GM19372 (cell line): ENCODE measurements at regions not wholly inside any gene's neighbourhood (a gene's known extent, or its start where the extent isn't known, plus 50 kb on each side); places are given as distances from the start of the nearest gene placed in this dataset.

Source experiments
- ATAC-seq: cut with Tn5 transposase; IDR thresholded peaks from one replicate; pipeline ENCODE4 v1.9.1; 2021; ENCODE audit warnings: mild to moderate bottlenecking, low read depth, moderate library complexity; ENCODE audit not compliant: unreplicated experiment

DNA sequence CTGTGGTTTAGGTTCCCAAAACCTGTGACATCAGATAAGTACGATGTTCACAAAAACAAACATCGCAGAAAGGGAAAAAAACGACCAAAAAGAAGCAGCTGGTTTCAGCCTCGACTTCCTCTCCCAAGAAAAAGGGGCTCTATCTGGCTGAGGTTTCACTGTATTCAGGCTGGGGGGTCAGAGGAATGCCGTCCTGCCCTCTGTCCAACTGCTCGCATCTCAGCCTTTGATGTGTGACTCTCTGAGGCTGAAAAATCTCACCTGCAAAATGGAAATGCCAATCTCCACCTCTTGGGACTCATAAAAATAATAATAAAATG lies 123.6 kb upstream of the PTPN1 start:
- no peak for ATAC-seq

DNA sequence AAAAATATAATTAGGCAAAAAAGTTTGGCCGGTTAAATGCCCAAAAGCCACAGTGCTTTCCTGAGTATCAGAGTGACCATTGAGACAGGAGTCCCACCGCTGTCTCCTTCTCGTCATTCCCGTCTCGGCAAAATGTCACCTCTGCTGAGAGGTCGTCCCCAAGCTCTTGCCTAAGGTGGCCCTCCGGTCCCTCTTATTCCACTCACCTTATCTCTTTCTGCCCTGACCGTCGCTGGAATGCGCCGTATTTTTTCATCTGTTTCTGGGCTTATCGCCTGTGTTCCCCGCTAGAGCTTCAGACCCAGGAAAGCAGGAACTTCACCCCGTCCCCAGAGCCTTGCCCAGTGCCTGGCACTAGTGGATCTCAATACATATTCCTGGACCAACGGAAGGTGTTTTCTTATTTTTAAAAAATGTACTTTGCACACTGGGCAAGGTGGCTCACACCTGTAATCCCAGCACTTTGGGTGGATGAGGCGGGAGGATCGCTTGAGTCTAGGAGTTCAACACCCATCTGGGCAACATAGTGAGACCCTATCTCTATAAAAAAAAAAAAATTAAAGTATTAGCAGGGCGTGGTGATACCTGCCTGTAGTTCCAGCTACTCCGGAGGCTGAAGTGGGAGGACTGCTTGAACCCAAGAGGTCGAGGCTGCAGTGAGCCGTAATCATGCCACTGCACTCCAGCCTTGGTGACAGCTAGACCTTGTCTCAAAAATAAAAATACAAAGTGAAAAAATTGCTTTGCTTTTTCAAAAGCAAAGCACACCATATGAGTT lies 122.8 kb upstream of the PTPN1 start:
- no peak for ATAC-seq

GRCh38 chr20:50387996-50388332 lies 122.2 kb upstream of the PTPN1 start:
- ATAC-seq, result no peak

DNA sequence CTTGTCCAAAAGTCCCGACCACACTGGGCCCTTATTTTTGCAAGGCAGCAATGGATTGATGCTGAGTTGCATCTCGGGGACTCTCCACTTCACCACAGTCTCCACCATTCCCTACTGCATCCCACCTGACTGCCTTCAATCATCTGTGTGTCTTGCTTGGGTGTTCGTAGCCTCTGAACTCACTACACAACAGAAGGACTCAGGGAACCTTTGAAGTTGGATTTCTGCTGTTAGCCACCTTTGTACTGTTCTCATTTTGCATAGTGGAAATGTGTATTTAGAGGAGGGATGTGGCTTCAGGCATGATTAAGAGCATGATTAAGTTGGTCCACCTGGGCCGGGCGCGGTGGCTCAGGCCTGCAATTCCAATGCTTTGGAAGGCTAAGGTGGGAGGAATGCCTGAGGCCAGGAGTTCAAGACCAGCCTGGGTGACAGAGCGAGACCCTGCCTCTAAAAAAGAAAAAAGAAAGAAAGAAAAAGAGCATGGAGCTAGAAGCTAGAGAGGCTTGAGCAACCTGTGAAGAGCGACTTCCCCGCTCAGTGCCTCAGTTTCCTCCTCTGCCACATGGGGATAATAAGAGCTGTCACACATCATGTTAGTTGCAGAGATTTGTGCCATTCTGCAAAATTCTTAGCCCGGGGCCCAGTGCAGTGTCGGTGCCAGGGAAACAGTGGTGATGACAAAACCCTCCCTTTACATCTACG lies 121.3 kb upstream of the PTPN1 start:
- ATAC-seq, result no peak

GRCh38 chr20:50389438-50389807 lies 120.8 kb upstream of the PTPN1 start:
- no peak for ATAC-seq

DNA sequence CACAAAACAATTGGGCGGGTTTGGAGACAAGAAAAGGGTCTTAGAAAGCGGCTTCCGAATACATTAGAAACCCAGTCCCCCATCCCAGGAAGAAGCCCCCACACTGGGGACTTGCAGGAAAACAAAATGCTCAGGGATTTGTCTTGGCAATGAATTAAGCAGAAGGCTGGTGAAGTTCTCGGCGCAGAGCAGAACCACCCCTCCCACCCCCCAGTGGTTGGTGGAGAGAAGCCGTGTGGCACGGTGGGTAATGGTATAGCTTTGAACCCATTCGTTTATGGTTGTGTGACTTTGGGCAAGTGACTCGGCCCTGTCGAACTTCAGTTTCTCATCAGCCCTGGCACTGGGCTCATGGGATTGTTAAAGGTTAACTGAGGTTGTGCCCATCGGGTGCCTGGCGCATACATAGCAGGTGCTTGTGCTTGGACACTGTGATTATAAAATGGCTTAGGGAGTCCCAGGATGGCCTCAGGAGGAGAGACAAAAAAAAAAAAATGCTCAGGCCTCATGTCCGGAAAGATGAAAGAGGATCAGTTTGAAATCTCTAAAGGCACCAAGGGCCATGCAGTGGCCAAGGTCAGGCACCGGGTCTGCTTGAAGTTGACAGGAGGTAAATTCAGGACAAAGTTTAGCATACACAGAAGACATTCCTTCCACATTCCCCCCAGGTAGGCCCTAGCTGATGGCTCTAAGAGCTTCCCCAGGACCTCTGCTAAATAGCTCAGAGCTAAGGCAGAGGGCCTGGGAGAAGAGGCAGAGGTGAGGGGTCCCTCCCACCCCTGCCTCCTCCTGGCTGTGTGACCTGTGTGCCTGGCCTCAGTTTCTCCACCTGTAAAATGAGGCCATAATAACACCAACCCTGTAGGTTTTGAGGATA lies 120.1 kb upstream of the PTPN1 start:
- ATAC-seq, result no peak

GRCh38 chr20:50390685-50391443 lies 119.3 kb upstream of the PTPN1 start:
- ATAC-seq, result no peak

- ATAC-seq, result no peak
Observed at GRCh38 chr20:50391444-50392137, 118.6 kb upstream of the PTPN1 start.

DNA sequence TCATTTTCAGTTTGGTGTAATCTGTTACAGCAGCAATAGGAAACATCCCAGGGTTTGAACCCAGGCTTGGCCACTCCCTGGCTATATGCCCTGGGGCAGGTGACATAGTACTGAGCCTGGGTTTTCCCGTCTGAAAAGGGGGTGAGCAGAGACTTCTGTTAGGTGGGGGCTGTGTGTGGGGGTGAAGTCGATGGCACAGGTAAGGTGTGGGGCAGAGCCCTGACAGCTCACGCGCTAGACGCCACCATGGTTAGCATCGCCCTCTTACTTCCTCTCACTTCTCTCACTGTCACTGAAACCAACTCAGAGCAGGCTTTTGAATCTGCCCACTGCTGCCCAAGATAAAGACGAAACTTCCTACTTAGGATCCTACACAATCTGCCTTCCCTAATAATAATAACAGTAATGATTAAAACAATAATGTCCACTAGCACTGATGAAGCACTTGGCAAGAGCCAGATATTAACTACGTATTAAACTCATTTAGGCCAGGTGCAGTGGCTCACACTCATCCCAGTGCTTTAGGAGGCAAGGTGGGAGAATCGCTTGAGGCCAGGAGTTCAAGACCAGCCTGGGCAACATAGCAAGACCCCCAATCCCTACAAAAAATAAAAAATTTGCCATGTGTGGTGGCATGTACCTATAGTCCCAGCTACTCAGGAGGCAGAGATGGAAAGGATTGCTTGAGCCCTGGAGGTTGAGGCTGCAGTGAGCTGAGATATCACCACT lies 117.9 kb upstream of the PTPN1 start:
- ATAC-seq, result no peak

DNA sequence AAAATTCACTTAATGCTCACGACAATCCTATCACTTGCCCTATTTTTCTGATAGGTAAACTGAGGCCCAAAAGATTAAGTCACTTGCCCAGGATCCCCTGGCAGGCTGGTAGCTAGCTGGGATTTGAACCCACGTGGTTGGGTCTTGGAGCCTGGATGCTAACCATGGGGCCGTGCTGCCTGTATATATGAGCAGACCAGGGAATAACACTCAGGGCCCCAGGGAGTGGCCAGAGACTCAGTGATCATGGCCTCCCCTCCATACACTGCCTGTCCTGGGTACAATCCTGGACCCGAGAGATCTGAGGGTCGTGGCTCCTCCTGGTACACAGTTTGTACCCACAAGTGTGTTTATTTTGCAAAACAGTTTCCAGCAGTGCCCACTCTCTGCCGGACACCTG lies 116.9 kb upstream of the PTPN1 start:
- ATAC-seq, result no peak

DNA sequence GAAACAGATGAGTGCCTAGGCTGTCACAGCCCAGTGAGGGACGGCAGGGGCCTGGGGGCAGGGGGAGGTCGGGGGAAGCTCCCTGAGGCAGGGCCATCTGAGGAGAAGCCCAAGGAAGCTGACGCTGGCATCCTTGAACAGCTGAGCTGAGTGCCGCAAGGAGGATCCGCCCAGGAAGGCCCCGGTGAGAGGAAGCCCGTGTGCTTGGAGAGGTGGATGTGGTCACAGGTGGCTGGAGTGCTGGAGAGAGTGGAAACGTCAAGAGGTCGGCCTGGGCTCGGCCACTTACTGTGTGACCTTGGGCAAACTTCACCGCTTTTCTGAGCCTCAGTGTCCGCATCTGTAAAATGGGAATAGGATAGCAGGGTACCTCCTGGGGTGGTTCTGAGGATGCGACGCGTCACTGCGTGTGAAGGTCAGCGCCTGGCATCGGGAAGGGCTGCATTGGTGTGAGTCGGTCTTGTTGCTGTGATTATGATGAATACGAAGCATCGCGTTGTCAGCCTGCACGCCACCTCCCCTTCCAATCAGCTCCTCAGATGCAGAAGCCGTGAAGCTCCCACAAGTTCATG lies 116.1 kb upstream of the PTPN1 start:
- ATAC-seq, result no peak

- no peak for ATAC-seq
Observed at GRCh38 chr20:50394569-50394968, 115.6 kb upstream of the PTPN1 start.

GRCh38 chr20:50395251-50395729 lies 114.9 kb upstream of the PTPN1 start:
- ATAC-seq, result no peak

- no peak for ATAC-seq
Observed at GRCh38 chr20:50395914-50396488, 114.2 kb upstream of the PTPN1 start.

GRCh38 chr20:50396623-50397022 lies 113.6 kb upstream of the PTPN1 start:
- ATAC-seq, result no peak

- ATAC-seq, result no peak
Observed at GRCh38 chr20:50397058-50397457, 113.1 kb upstream of the PTPN1 start.

- no peak for ATAC-seq
Observed at GRCh38 chr20:50398064-50398463, 112.1 kb upstream of the PTPN1 start.

DNA sequence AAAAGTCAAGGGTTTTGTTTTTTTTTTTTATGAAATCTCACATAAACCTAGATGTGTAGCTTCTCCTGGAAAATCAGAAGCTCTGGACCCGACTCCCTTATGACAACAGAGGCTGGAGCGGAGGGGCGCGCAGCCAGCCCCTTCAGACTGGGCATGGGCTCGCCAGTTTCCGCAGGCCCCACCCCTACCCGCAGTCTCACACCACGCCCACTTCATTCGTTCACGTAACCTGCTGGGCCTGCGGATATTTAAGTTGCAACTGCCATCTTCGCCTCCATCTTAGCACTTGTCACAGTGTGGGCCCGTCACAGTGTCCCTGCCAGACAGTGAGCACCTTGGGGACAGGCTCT lies 111.7 kb upstream of the PTPN1 start:
- no peak for ATAC-seq
